Lower leg skin (tissue), 3 donors: ENCODE measurements at regions not wholly inside any gene's neighbourhood (a gene's known extent, or its start where the extent isn't known, plus 50 kb on each side); places are given as distances from the start of the nearest gene placed in this dataset.

Source experiments
- CTCF ChIP-seq, 3 donors: fragments of 450-650 bp; IDR thresholded peaks; one replicate each; pipeline ENCODE4 v1.5.1; 2016; ENCODE audit warnings: antibody characterized with exemption in 3 of 3, mild to moderate bottlenecking in 3 of 3, moderate library complexity in 2 of 3
- POLR2A ChIP-seq, 2 donors: fragments of 450-650 bp; IDR thresholded peaks; one replicate each; pipeline ENCODE4 v1.6.1; 2016 to 2017; ENCODE audit warnings: antibody characterized with exemption in 2 of 2, mild to moderate bottlenecking in 1 of 2, moderate library complexity in 1 of 2

GRCh38 chr6:54533567-54533966, 225.3 kb downstream of the TINAG start:
- TF ChIP-seq CTCF (IDR thresholded peaks at IDR 0.05) = no peak
- no peak for TF ChIP-seq POLR2A (IDR thresholded peaks at IDR 0.05)
